NCI-H187 treated with DMSO at 0.1 percent for 48 hours (cell line): ENCODE measurements at regions not wholly inside any gene's neighbourhood (a gene's known extent, or its start where the extent isn't known, plus 50 kb on each side); places are given as distances from the start of the nearest gene placed in this dataset.

ENCODE experiments used
- DNase-seq: peaks from one replicate; lab custom pipeline; 2025; lab: John Stamatoyannopoulos, UW

GRCh38 chr20:48358176-48359054, 469.4 kb downstream of the PREX1 start:
- DNase-seq = no peak

- no peak for DNase-seq
Measured at GRCh38 chr20:48357714-48358113, 470.1 kb downstream of the PREX1 start.

- no peak for DNase-seq
Measured at GRCh38 chr20:48354903-48355302, 472.9 kb downstream of the PREX1 start.

GRCh38 chr20:48354320-48354876, 473.4 kb downstream of the PREX1 start:
- DNase-seq = no peak

GRCh38 chr20:48352628-48353027, 475.2 kb downstream of the PREX1 start:
- no peak for DNase-seq

- no peak for DNase-seq
Measured at GRCh38 chr20:48352042-48352441, 475.8 kb downstream of the PREX1 start.

GRCh38 chr20:48350313-48350988, 477.3 kb downstream of the PREX1 start:
- DNase-seq = no peak

- DNase-seq = no peak
Measured at GRCh38 chr20:48349656-48350055, 478.1 kb downstream of the PREX1 start.

GRCh38 chr20:48348022-48348421, 479.8 kb downstream of the PREX1 start:
- no peak for DNase-seq

- no peak for DNase-seq
Measured at GRCh38 chr20:48342822-48343513, 484.8 kb downstream of the PREX1 start.

GRCh38 chr20:48340883-48341281, 486.9 kb downstream of the PREX1 start:
- no peak for DNase-seq

GRCh38 chr20:48339986-48340882, 487.6 kb downstream of the PREX1 start:
- no peak for DNase-seq

GRCh38 chr20:48339190-48339985, 488.4 kb downstream of the PREX1 start:
- no peak for DNase-seq

GRCh38 chr20:48338717-48339116, 489.1 kb downstream of the PREX1 start:
- DNase-seq = no peak

- no peak for DNase-seq
Measured at GRCh38 chr20:48336597-48336996, 491.2 kb downstream of the PREX1 start.

- DNase-seq = no peak
Measured at GRCh38 chr20:48335308-48336050, 492.3 kb downstream of the PREX1 start.

- no peak for DNase-seq
Measured at GRCh38 chr20:48333707-48334106, 494.1 kb downstream of the PREX1 start.

GRCh38 chr20:48332555-48332954, 495.2 kb downstream of the PREX1 start:
- DNase-seq = no peak

- no peak for DNase-seq
Measured at GRCh38 chr20:48331518-48332286, 496.1 kb downstream of the PREX1 start.
